SKM-1 treated with dmso at 0.1 percent for 144 hours (cell line): ENCODE measurements at regions not wholly inside any gene's neighbourhood (a gene's known extent, or its start where the extent isn't known, plus 50 kb on each side); places are given as distances from the start of the nearest gene placed in this dataset.

Experiments
- DNase-seq: peaks from one replicate; lab custom pipeline; 2025; ENCODE audit not compliant: unreplicated experiment; lab: John Stamatoyannopoulos, UW

DNA sequence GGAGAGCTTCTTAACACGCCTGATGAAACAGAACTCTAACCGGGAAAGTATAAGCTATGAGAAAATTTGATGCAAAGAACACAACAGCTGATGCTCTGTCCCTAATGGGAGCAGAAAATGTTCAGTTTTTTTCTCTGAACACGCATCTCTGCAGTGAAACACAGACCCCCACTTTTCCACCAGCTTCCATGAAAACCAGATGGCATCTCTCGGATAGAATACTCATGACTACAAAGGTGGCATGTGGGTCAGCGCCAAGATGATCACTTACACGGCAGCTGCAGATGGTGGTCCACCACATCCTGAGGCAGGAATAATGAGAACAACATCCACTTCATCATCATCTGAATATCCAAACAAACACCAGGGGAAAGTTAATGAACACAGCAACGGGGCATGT, 85.2 kb upstream of the CNR1 start:
- DNase-seq = no peak

DNA sequence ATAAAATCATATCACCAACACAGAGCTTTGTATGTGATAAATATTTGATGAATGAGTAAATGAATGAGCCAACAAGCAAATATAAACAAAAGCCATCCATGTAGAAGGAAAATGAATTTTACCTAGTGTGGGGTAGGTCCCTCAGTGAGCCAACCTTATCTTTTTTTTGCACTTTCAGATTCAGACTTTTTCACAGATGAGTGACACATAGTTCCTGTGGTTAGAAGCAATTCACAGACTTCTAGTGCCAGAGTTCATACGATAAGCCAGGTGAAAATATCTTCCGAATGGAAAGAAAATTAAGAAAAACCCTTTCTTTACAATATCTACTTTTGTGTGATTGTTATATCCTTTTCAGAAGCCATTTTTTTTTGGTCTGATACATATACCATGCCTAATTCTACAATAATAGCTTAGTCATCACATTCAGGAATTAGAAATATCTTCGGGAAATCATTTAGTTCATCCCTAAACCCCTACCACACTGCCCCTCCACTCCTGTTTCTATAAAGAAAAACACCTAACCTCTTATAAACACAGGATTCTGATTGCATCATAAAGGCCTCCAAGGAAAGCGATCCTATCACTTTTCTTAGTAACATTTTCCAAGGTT, 82.7 kb upstream of the CNR1 start:
- DNase-seq = no peak

DNA sequence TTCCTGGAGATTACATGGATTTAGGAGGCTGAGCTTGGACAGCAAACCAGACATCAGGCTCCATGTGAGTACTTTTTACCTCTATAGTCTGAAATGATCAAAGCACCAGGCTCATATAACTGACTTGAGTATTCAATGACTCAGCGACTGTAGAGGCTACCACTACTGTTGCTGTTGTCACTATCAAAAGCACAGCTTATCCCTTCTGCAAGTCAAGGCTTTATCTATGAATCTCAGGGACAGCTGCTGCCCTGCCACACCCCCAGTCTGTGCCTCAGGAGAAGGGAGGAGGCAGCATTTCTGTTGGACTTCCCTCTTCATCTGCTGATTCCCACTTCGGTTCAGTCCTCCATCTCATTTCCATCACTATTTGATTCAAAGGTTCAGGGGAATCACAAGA, 80.5 kb upstream of the CNR1 start:
- DNase-seq = no peak

DNA sequence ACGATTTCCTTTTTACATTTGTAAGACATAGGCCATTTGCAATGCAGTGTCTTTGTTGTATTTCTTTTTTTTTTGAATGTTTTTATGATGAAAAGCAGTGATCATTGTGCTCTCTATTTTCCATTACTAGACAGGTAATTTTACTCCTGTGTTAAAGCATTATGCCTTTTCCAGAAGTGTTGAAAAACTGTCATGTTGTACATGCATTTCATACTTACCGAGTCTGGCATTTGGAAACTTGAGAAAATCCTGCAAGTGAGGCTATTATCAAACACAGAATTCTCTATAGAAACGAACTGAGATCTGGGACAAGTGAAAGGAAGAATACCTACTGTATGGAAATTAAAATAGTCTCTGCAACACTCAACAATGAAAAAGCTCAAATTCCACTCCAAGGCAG, 78.6 kb upstream of the CNR1 start:
- DNase-seq = no peak

DNA sequence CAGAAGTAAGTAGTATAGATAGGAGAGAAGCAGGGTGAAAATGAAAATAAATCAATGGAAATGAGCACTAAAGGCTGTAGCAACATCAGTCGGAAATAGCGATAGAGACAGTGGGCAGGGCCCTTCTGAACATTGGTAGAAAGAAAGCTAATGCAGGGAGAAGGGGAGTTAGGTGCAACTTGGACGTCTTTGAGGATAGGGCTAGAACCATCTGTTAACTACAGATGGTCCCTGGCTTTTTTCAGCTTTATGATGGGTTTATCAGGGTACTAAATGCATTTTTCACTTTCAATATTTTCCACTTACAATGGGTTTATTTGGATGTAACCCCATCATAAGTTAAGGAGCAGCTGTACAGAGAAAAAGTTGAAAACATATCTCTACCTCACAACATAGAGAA, 72.8 kb upstream of the CNR1 start:
- DNase-seq = no peak

DNA sequence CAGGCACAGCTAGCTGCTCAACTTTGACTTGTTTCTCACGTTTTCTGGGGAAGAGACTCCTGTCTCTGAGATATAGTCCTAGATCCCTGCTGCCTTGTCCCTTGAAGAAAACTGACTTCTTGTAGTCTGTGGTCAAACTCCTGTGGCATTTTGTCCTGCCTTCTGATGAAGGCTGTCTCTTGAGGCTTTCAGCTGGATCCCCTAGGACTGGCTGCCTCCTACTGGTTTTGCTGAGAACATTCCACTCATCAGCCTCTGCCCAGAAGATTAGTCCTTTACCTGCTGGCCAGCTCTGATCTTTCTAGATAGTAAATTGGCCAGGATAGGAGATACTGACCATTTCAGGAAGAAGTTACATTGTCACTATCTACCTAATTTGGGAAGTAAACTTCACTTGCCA, 71.9 kb upstream of the CNR1 start:
- DNase-seq = no peak

DNA sequence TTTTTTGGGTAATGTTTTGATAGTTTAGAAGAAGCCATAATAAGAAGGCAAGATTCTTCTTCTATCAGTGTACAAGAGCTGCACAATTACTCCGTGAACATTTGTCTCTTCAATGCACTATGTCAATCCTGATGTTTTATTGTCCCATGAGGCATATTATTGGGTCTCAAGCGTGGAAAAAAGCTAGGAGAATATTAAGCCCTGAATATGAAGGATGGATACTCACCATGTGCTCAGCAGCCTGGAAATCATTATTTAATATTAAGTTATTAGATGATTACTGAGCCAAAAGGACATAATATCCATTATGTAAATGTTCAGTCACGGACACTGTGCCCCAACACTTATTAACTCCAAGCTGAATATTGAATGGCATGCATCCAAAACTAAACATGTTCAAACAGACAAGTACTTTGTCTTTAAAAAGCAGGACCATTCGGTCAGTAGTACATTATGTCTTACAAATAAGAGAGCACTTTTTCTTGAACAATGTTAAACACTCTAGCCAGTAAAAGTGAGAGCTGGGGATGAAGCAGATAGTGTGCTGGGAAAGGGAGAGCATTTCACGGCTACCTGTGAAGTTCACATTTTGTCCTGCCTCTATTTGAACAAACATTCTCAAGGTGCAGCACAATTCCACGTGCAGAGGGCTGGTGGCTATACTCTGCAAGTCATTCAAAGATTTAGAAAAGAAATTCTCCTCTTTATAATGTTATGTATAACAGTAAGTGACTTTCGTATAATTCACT, 70.6 kb upstream of the CNR1 start:
- no peak for DNase-seq

DNA sequence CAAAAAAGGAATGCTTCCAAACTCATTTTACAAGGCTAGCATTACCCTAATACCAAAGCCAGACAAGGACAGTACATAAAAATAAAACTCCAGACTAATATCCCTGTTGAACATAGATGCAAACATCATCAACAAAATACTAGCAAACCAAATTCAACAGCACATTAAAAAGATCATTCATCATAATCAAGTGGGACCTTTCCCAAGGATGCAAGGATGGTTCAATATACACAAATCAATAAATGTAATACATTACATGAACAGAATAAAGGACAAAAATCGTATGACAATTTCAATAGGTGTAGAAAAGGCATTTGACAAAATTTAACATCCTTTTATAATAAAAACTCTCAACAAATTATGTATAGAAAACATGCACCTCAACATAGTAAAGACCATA, 66.6 kb upstream of the CNR1 start:
- no peak for DNase-seq

DNA sequence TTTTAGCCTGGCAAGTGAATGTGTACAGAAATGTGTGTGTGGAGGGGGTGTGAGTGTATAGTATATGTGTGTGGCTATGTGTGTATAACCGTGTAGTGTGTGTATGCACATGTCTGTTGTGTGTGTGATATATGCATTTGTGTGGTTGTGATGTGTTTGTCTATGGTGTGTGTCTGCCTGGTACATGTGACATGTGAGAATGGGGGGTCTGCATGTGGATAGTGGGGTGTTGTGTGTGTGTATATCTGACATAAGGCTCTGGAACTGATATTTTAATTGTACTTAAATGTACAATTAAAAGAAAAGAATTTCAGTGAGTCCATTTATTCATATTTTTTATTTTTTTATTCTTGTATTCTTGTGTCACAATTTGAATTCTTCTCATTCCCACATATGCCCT, 57.2 kb upstream of the CNR1 start:
- no peak for DNase-seq

DNA sequence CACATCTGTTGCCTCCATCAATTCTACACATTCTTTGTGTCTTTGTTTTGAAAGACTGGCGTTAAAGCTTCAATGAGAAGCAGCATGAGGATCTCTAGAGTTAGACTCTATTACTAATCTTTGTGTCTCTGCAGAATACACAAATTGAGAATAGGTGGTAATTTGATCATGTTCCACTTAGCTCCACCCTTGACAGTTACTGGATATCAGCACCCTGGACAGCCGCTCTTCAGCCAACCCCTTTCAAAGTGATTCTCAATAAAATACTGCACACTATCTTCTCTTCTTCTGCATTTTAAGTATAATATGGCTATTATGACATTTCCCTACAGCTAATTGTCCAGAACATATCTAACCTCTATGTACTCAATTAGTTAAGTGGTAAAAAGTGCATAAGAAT, 54.3 kb upstream of the CNR1 start:
- no peak for DNase-seq

DNA sequence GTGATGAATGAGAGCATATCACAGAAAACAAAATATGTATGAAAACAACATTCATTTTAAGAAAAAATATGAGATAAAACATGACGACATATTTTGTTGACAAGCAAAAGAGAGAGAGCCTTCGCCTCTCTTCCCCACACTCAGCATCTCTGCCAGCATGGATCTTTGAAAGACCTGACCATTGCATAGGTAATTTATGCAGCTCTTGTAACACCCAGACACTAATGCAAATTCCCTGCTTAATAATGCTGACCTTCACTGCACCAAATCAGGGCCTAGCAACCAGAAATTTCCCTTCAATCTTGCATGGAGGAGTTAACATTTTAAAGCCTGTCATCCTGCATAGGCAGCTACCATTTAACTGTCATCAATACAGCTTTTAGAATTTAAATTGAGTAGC, 50.0 kb upstream of the CNR1 start:
- DNase-seq = no peak
